Adrenal gland (tissue), 9 donors: ENCODE measurements at regions not wholly inside any gene's neighbourhood (a gene's known extent, or its start where the extent isn't known, plus 50 kb on each side); places are given as distances from the start of the nearest gene placed in this dataset.
A peak's percentile ranks its signal among the peaks of the same experiment; 100 is the strongest.

Experiments used
- DNase-seq, 7 donors: peaks; one replicate each; pipeline ENCODE4 v3.0.0-alpha.2; 2019 to 2020
- H3K27ac ChIP-seq, 5 donors: fragments of 200-600 bp; sonication (generic) in 4 of 5; 1 replicate in 3 of 5; 2 replicates in 2 of 5; pipeline versions ENCODE4 v1.5.1 to v1.8.0; 2016 to 2020; ENCODE audit warnings: mild to moderate bottlenecking in 1 of 5
- H3K27me3 ChIP-seq: fragments of 200-600 bp; 2 replicates; pipeline ENCODE4 v1.8.0; 2021
- H3K36me3 ChIP-seq, 2 donors: fragments of 200-600 bp; replicated peaks in 1 of 2; 1 replicate in 1 of 2; 2 replicates in 1 of 2; pipeline versions ENCODE4 v1.5.1 to v1.8.0; 2018 to 2022
- H3K4me1 ChIP-seq, 2 donors: fragments of 200-600 bp; replicated peaks in 1 of 2; 1 replicate in 1 of 2; 2 replicates in 1 of 2; pipeline versions ENCODE4 v1.5.1 to v1.8.0; 2018 to 2021
- H3K4me3 ChIP-seq, 4 donors: fragments of 200-600 bp; sonication (generic) in 3 of 4; one replicate each; pipeline ENCODE4 v1.5.1; 2016 to 2018
- H3K9me3 ChIP-seq, 3 donors: fragments of 200-600 bp; sonication (generic) in 1 of 3; replicated peaks in 1 of 3; 1 replicate in 2 of 3; 2 replicates in 1 of 3; pipeline versions ENCODE4 v1.5.1 to v1.8.0; 2016 to 2021
- POLR2A ChIP-seq, 2 donors: fragments of 450-650 bp; IDR thresholded peaks; one replicate each; pipeline ENCODE4 v1.6.1; 2017; ENCODE audit warnings: antibody characterized with exemption in 2 of 2, mild to moderate bottlenecking in 2 of 2, moderate library complexity in 1 of 2
- WGBS, 4 donors: extraction: QIAGEN DNeasy Blood & Tissue Kit in 2 of 4; methylation state at CpG; one replicate each; pipeline versions ENCODE4 v1.1.5 to v1.1.7; 2013 to 2017; 5-methylcytosine and 5-hydroxymethylcytosine counted together
- intact Hi-C, 2 donors: fragments of 100-400 bp; cut with DNase I; formaldehyde crosslinking; loops; one replicate each; pipeline versions ENCODE4 v1.14.1 to v1.15.0; 2022 to 2023
- TF ChIP-seq, protein P1 (sequence below), 6 experiments: fragments of 450-650 bp in 4 of 6; fragments of 200-600 bp in 2 of 6; sonication (generic) in 1 of 6; IDR thresholded peaks; 1 replicate in 5 of 6; 2 replicates in 1 of 6; pipeline versions ENCODE4 v1.5.1 to v1.8.0; 2016 to 2021; ENCODE audit warnings: antibody characterized with exemption in 6 of 6, mild to moderate bottlenecking in 2 of 6, moderate library complexity in 1 of 6
- donor health status: healthy with polysubstance abuse.
- donor health status: Bipolar disorder and iron deficiency.
- donor health status: DM: yes; HTN: yes; CAD: no.
- donor health status: DM: no; HTN: no; CAD: no.
- donor health status: DM: no; HTN: no; CAD: no.

GRCh38 chr6:227812-228338 is 64.4 kb upstream of the DUSP22 start:
- no peaks in the 10 kb centered on the region for H3K36me3 ChIP-seq
- TF ChIP-seq, protein P1, sequence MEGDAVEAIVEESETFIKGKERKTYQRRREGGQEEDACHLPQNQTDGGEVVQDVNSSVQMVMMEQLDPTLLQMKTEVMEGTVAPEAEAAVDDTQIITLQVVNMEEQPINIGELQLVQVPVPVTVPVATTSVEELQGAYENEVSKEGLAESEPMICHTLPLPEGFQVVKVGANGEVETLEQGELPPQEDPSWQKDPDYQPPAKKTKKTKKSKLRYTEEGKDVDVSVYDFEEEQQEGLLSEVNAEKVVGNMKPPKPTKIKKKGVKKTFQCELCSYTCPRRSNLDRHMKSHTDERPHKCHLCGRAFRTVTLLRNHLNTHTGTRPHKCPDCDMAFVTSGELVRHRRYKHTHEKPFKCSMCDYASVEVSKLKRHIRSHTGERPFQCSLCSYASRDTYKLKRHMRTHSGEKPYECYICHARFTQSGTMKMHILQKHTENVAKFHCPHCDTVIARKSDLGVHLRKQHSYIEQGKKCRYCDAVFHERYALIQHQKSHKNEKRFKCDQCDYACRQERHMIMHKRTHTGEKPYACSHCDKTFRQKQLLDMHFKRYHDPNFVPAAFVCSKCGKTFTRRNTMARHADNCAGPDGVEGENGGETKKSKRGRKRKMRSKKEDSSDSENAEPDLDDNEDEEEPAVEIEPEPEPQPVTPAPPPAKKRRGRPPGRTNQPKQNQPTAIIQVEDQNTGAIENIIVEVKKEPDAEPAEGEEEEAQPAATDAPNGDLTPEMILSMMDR (IDR thresholded peaks at IDR 0.05) = no peak
- no peak for TF ChIP-seq POLR2A (IDR thresholded peaks at IDR 0.05)
- H3K27me3 ChIP-seq = no peaks in the 10 kb centered on the region
- DNase-seq = peak in 1 of 7 donors; percentile 20
- intact Hi-C loops = no loop called here
- H3K4me1 ChIP-seq = no peaks in the 10 kb centered on the region
- H3K9me3 ChIP-seq = no peaks in the 10 kb centered on the region
- no peak overlapping the region for H3K27ac ChIP-seq
- WGBS, 4 donors = 77 to 79% (median 78%) methylated on average over 7 to 9 of the region's 9 CpGs
- H3K4me3 ChIP-seq = no peak overlapping the region

GRCh38 chr6:228881-229651 is 63.2 kb upstream of the DUSP22 start:
- 77 to 92% (median 85%) methylated on average over 14 to 15 of the region's 15 CpGs for WGBS, 4 donors
- H3K4me3 ChIP-seq = no peak overlapping the region
- no peak overlapping the region for H3K27ac ChIP-seq
- no peak for TF ChIP-seq POLR2A (IDR thresholded peaks at IDR 0.05)
- TF ChIP-seq, protein P1 (IDR thresholded peaks at IDR 0.05) = no peak
- DNase-seq = no peak
- intact Hi-C loops = no loop called here
- no peaks in the 10 kb centered on the region for H3K27me3 ChIP-seq
- no peaks in the 10 kb centered on the region for H3K4me1 ChIP-seq
- H3K36me3 ChIP-seq = no peaks in the 10 kb centered on the region
- no peaks in the 10 kb centered on the region for H3K9me3 ChIP-seq

GRCh38 chr6:231779-232178 is 60.5 kb upstream of the DUSP22 start:
- DNase-seq = no peak
- H3K4me3 ChIP-seq = no peak overlapping the region
- no peaks in the 10 kb centered on the region for H3K9me3 ChIP-seq
- peaks cover 0 to 8% of the 10 kb centered on the region in 2 donors for H3K4me1 ChIP-seq
- no peaks in the 10 kb centered on the region for H3K36me3 ChIP-seq
- WGBS, 4 donors = 83 to 87% (median 85%) methylated on average over 4 of the region's 4 CpGs
- intact Hi-C loops = no loop called here
- H3K27me3 ChIP-seq = no peaks in the 10 kb centered on the region
- no peak overlapping the region for H3K27ac ChIP-seq
- no peak for TF ChIP-seq POLR2A (IDR thresholded peaks at IDR 0.05)
- TF ChIP-seq, protein P1 (IDR thresholded peaks at IDR 0.05) = no peak

- H3K4me3 ChIP-seq = no peak overlapping the region
- no peaks in the 10 kb centered on the region for H3K36me3 ChIP-seq
- peak in 1 of 7 donors; percentile 33 for DNase-seq
- TF ChIP-seq POLR2A (IDR thresholded peaks at IDR 0.05) = no peak
- TF ChIP-seq, protein P1 (IDR thresholded peaks at IDR 0.05) = no peak
- WGBS, 4 donors = 85 to 90% (median 87%) methylated on average over 9 to 12 of the region's 12 CpGs
- intact Hi-C loops = no loop called here
- H3K4me1 ChIP-seq = peaks cover 0 to 10% of the 10 kb centered on the region in 2 donors
- no peak overlapping the region for H3K27ac ChIP-seq
- no peaks in the 10 kb centered on the region for H3K27me3 ChIP-seq
- no peaks in the 10 kb centered on the region for H3K9me3 ChIP-seq
Measured at GRCh38 chr6:232982-233640, 59.2 kb upstream of the DUSP22 start.
